Stimulated activated CD8-positive, alpha-beta memory T cell treated with anti-CD3 and anti-CD28 coated beads, Interleukin-12 subunit alpha, Interleukin-12 subunit beta, amount 100 ng/mL, for 24 hours (primary cell): ENCODE measurements at regions not wholly inside any gene's neighbourhood (a gene's known extent, or its start where the extent isn't known, plus 50 kb on each side); places are given as distances from the start of the nearest gene placed in this dataset.

Experiments used
- DNase-seq: peaks from one replicate; pipeline ENCODE4 v3.0.0-alpha.2; 2020; ENCODE audit errors: extremely low read depth

DNA sequence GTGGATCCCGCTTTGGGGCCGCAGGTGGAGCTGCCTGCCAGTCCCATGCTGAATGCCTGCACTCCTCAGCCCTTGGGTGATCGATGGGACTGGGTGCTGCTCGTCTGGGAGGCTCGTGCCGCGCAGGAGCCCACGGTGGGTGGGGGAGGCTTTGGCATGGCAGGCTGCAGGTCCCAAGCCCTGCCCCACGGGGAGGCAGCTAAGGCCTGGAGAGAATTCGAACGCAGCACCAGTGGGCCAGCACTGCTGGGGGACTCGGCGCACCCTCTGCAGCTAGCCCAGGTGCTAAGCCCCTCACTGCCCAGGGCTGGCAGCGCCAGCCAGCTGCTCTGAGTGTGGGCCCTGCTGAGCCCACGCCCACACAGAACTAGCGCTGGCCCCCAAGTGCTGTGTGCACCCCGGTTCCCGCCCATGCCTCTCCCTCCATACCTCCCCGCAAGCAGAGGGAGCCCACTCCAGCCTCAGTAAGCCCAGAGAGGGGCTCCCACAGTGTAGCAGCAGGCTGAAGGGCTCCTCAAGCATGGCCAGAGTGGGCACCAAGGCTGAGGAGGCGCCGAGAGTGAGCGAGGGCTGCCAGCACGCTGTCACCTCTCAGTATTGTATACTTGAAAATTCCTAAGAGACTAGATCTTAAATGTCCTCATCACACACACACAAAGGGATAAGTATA lies 1654.2 kb upstream of the SLC39A10 start:
- no peak for DNase-seq

DNA sequence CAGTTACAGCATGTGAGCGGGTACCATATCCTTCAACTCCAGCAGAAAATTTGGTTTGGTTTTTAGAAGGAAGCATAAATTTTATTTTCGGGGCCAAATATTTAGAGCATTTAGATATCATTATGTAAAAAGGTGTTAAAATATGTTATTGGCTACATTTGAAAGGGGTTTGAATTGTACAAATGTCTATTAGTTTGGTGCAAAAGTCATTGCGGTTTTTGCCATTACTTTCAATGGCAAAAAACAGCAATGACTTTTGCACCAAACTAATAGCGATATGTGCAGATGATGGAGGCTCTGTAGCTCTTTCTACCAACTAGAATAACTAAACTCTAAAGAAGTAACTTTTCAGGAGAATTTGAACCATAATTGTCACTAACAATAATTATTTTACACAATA lies 1666.2 kb upstream of the SLC39A10 start:
- DNase-seq, result no peak

DNA sequence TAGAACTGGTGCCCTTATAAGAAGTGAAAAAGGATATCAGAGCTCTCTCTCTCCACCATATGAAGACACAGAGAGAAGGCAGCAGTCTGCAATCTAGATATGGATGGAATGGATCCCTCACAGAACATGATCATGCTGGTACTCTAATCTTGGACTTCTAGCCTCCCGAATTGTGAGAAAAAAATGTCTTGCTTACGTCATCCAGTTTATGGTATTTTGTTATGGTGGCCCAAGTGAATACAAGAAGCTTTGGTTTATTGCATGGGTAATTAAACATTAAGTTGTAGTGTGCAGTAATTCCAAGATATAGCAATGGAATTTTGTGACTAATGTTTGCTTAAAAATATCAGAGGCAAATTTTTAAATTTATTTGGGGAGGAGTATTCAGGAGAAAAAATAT lies 1667.4 kb upstream of the SLC39A10 start:
- no peak for DNase-seq

DNA sequence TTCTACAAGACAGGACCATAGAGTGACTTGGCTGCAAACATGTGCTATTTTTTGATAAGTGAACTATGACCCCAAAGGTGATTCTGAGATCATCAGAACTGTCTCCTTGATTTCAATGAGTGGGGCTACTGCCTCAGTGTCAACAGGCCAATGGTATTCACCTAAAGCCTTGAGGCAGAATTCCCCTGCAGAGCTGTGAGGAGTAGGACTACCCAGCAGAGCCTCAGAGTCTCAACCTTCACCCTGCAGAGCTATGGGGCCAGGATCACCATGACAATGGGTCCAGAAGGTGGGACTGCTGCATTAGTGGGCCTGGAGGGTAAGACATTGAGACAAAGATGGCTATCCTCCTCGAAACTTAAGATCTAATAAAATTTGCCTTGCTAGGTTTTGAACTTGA lies 1668.2 kb upstream of the SLC39A10 start:
- no peak for DNase-seq

DNA sequence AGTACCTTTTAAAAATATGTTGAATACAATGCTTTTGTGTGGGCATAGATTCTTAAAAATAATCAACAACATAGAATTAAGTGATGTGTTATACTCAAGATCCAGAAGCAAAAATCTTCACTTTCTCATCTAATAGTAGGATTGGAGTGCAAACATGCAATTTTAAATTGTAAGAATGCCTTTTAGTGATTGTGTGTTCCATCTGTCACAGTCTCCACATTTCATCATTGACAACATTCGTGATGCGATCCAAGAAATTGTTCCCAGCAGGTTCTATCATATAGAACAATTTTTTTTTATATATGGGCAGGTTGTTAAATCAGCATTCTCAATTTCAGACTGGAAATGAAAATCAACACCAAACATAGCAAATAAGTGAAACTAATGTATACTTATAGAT lies 1671.8 kb upstream of the SLC39A10 start:
- no peak for DNase-seq

DNA sequence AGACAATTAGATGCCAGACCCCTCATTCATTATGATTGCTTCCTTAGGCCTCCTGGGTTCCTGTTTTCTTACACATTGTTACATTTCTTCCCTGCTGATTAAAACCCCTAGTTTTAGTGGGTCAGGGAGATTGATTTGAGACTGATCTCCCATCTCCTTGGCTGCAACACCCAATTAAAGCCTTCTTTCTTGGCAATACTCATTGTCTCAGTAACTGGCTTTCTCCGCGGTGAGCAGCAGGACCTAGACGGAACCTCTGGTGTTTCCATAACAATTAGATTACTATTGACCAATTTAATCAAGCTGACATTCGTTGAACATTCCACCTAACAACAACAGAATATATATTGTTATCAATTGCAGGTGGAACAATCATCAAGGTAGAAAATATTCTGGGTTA lies 1676.4 kb upstream of the SLC39A10 start:
- no peak for DNase-seq

DNA sequence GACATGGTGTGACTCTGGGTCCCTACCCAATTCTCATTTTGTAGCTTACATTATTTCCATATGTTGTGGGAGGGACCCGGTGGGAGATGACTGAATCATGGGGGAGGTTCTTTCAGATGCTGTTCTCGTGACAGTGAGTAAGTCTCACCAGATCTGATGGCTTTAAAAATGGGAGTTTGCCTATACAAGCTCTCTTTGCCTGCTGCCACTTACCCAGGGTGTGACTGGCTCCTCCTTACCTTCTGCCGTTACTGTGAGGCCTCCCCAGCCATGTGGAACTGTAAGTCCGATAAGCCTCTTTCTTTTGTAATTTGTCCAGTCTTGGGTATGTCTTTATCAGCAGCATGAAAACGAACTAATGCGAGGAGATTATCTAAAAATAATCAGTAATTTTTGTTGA lies 1683.2 kb upstream of the SLC39A10 start:
- no peak for DNase-seq

DNA sequence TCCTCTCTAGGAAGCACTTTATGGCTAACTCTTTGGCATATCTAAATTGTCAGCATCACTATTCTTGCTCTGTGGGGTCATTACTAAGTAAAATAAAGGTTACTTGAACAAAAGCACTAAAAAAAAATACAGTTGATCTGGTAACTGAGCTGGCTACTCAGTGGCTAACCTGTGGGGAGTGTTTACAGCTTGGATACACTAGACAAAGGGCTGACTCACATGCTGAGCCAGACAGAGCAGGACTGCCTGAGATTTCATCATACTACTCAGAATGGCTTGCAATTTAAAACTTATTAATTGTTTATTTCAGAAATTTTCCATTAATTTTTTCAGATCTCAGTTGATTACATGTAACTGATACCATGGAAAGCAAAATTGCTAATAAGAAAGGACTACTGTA lies 1690.4 kb upstream of the SLC39A10 start:
- DNase-seq, result no peak

DNA sequence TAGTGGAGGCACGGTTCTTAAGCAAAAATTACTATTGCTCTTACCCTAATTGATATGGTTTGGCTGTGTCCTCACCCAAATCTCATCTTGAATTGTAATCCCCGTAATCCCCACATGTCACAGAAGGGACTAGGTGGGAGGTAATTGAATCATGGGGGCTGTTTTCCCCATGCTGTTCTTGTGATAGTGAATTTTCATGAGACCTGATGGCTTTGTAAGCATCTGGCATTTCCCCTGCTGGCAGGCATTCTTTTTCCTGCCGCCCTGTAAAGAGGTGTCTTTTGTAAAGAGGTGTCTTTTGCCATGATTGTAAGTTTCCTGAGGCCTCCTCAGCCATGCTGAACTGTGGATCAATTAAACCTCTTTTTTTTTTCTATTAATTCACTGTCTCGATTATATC lies 1691.8 kb upstream of the SLC39A10 start:
- no peak for DNase-seq

DNA sequence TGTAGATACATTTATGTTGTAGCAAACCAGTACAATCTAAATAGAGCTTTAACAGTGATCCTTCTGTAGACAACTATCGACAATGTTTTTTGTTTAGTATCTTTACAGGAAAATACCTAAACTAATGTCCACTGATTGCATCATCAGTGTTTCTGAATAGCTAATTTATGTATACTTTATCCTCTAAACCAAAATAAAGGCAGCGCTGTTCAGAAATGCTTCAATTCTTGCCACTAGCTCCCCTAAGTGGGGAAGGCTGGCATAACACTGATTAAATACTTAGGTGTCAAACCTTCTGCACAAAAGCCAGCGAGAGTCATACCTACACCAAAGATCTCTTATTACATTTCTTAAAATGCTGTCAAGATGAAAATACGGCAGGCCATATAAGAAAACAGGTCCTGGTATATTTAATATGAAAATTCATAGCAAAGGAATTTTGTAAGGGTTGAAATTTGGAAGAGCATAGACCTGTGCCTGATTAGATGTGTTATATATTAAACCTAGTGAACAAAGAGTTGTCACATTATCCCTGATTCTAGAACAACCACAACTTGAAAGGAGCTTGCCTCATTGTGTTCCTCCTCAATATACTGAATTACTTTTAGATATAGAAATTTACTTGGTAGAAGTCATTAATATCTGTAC lies 1693.4 kb upstream of the SLC39A10 start:
- DNase-seq, result no peak

DNA sequence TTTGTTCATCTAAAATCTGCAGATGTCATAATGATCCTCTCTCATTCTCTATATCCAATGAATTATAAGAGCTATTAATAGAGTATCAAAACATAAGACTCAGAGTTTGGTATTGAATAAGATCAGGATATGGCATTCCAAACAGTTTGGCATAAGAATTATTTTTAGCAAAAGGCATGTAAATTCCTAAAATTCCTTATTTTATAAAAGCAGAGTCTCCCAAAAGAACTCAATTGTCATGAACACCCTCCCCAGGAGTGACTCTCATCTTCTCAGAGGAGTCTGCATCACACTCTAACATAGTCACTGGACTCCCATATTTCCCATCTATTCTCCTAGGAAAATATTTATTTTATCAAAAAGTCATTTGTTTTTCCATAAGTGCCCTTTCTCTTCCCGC lies 1710.2 kb upstream of the SLC39A10 start:
- no peak for DNase-seq

DNA sequence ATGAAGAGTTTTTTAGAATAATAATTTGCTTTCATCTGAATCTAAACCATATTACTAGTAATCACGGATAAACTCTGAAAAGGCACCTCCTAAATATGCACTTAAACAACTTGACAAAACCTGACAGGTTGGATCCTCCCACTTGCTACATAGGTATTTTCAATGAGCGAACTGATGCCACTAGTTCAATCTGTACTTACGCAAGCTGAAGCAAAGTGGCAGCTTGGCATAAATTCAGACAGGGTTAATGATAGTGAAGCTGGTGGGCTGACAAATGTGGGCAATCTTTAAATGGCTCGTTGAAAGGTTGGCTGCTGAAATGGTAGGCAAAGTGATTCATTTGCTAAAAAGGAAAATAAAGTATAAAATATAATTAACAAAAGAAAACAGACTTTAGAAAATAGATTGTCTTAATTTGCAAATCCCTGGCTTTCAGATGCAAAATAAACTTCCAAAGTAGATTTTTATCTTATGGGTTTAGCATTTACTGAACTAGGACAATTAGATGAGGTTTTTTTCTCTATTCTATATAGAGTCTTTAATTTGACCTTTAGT lies 1713.5 kb upstream of the SLC39A10 start:
- no peak for DNase-seq

DNA sequence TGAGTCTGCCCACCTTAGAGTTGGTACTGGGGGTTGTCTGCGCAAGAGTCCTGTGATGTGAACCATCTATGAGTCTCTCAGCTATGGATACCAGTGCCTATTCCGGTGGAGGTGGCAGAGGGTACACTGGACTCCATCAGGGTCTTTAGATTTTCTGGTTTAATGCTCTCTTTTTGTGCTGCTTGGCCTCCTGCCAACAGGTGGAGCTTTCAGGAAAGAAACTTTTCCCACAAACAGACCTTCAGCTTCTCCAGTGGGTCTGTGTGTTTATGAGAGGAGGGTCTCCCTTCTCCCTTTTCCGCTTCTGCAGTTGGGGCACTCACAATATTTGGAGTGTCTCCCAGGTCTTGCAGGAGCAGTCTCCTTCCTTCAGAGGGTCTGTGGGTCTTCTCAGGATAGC lies 1721.9 kb upstream of the SLC39A10 start:
- no peak for DNase-seq

DNA sequence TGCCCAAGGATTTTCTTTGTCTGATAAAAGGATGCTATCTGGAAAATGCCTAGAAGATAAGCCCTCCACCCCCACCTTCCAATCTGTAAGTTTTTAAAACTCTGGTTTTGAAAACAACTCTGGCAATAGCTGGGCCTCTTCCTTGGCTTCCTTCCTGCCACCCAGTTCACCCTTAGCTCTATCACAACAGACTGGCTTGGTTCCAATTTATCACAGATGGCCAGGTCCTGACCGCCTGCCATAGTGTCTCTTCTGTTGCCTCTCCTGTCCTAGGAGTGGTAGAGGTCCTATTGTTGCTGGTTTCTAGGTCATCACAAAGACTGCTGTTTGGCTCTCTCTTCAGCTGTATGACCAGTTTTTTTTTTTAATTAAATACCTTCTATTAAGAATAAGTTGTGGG lies 1727.9 kb upstream of the SLC39A10 start:
- no peak for DNase-seq

DNA sequence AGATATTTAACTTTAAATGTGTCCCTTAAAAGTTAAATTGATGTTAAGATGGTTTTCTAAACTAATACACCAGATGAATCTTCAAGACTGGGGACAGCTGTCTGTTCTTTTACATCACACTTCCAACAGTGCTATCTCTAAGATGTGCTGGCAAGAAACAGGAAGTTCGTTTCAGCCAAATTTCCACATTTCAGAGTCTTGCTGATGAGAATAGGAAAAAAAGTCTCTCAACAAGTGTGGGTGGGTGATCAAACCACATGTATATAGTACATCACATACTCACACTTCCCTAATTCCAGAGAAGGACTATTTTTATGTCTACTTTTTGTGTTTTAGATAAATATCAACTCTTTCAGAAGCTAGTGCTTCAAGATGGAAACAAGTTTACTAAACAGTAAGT lies 1712.8 kb upstream of the TMEFF2 start:
- DNase-seq, result no peak

DNA sequence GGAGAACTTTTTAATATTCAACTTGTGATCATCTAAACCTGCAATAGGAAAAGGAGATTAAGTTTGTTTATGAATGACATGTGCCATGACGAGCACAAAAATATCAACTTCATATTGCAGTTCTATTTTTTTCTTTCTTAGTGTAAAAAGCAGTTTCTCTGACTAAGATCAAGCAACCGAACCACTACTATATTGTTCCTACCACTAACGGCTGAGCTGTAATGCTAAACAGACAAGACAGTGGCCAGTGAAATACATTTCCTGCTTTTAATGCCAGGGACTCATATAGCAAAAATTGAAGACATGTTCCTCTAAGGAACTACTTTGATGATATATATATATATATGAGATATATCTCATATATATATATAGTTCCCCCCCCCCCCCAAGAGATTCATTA lies 1705.6 kb upstream of the TMEFF2 start:
- no peak for DNase-seq

DNA sequence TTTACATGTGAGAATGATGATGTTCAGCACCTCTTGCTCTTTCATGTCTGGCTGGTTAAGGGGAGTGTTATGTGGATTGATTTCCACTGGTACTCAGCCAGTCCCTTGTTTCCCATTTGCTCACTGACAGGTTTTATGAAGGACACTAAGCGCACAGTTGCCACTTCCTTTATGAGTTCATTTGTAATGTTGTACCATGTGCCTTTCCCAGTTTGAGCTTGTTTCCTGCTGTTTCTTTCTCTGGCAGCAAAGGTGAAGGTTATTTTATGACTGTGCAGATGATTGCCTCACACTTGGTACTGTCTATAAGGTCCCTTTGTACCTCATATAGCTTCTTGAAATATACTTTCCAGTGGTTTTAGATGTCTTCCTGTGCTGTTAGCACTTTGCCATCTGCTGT lies 1700.5 kb upstream of the TMEFF2 start:
- DNase-seq, result no peak

DNA sequence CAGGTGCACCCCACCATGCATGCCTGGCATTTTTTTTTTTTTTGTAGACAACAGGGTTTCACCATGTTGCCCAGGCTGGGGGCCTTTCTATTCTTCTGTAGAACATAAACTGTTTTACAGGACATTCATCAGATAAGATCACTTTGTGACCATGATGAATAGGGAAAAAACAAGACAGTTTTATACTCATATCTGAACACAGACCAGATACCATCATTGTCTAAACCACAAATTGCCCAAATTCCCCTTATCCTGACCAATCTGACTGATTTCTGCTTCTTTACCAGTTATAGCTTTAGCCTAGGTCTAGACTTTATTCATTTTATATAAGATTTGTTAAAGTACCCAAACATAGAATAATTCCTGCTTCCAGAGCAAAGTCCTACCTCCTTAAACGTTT lies 1699.3 kb upstream of the TMEFF2 start:
- no peak for DNase-seq

DNA sequence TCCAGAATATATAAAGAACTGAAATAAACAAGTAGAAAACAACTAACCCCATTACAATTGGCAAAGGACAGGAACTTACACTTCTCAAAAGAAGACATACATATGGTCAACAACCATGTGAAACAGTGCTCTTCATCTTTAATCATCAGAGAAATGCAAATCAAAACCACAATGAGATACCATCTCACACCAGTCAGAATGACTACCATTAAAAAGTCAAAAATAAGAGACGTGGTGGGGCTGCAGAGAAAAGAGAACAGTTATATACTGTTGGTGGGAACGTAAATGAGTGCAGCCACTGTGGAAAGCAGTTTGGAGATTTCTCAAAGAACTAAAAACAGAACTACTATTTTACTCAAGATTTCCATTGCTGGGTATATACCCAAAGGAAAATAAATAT lies 1696.3 kb upstream of the TMEFF2 start:
- DNase-seq, result no peak

DNA sequence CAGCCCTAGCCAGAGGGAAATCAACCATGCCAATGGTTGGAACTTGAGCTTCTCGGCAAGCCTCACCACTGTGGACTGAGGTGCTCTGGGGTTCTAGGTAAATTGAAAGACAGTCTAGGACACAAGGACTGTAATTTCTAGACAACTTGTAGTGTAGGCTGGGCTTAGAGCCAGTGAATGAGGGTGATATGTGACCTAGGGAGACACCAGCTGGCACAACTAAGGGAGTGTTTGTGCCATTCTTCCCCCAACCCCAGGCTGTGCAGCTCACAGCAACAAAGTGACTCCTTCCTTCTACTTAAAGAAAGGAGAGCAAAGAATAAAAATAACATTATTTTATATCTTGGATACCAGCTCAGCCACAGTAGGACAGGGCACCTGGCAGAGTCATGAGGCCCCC lies 1690.7 kb upstream of the TMEFF2 start:
- no peak for DNase-seq

DNA sequence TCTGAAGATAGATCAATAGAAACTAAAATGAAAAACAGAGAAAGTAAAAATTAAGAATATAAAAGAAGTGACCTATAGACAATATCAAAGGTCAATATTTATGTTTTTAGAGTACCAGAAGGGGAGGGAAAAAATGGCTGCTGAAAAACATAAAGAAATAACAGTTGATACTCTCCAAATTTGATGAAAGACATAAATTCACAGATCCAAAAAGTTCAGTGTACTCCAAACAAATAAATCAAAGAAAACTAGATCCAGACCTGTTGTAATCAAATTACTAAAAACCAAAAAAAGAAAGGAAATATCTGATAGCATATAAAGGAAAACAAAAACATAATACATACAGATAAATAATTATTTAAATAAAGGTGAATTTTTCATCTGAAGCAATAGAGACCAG lies 1689.1 kb upstream of the TMEFF2 start:
- no peak for DNase-seq

DNA sequence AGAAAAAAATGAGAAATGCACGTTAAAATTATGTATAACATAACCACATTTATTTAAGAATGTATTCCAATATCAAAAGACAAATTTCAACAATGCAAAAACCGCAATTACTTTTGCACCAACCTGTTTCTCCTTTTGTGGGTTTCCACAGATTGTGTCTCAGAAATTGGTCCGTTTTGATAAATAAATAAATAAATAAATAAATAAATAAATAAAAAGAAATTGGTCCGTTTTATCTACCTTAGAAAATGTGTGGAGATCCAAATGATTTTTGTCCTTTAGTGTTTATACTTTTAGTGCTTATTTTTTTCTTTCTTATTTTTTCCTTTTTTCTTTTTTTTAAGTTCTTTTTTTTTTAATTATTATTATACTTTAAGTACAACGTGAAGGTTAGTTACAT lies 1682.2 kb upstream of the TMEFF2 start:
- DNase-seq, result no peak

DNA sequence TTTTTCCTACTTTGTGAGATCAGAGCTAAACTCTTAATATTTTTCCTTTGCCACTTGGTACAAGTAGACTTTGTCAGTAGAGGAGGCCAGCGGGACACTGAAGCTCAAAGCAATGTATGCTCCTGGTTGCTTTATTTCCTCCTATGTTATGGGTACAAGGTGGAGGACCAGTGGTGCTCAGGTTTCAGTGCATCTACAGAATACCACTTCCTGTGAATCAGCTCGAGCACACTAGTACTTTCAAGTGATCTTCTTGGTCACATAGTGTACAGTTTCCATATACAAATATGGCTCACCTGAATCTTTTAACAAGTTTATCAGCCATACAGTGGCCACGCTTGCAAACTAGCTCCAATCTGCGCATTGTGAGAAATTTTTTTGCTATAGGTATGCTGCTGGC lies 1674.8 kb upstream of the TMEFF2 start:
- DNase-seq, result no peak

DNA sequence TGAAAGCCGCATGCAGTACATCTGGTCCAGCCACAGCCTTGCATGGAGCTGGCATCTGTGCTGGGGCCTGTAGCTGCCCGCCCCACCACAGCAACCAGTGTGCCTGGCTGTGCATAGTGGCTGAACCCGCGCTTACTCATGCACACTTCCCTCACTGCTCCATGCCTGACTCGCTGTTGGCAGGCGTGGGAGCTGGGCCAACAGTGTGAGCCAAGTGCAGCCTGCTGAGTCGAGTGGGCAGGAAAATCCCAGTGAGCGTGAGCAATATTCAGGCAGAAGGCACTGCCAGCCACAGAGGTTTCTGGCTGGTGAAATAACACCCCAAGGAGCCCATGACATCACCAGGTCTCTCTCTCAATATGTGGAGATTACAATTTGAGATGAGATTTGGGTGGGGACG lies 1674.1 kb upstream of the TMEFF2 start:
- no peak for DNase-seq
